Stimulated activated CD8-positive, alpha-beta memory T cell treated with anti-CD3 and anti-CD28 coated beads, Interleukin-4, amount 100 ng/mL, for 24 hours (primary cell): ENCODE measurements at regions not wholly inside any gene's neighbourhood (a gene's known extent, or its start where the extent isn't known, plus 50 kb on each side); places are given as distances from the start of the nearest gene placed in this dataset.
"Not testable (repeated sequence)": the region's sequence is repeated elsewhere in the genome, so short reads cannot be mapped to it uniquely, and the experiment has no call there.

Experiments
- DNase-seq: peaks from one replicate; pipeline ENCODE4 v3.0.0-alpha.2; 2020; ENCODE audit warnings: low read depth

DNA sequence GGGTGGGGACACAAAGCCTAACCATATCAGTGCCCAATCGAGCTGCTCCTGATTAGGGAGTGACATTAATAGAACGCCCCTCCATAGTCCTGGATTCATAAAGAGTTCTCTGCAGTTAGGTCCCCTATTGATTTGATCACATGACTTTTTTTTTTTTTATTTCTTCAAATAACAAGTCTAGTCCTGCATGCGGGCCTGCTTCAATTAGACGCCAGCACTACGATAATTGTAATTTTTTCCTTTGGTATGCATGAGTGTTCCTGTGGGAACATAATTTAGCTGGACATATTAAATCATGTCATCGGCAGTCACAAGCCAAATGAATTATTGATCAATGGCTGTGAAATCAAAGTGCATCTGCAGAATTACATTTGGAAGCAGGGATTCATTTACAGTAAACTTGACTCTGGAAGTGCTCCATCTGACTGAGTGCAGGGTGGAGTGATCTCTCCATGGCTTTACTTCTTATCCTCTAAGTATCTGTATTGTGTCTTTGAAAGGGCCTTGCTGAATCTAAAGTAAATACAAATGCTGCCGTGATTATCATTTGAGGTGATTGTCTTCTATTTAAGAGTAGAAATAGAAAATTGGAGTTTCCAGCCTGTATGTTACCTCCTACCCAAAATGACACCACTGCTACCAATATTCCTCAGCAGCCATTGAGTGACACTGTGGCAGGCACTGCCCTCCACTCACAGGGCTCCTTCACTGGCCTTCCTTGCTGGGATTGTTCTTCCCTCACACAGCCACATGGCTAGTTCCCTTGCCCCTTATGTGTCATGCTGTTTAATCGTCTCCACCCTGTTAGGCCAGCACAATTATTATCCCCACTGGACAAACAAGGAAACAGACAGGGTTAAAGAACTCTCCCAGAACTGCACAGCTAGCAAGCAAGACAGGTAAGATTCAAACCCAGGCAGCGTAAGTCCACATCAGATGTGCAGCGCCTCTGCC, 337.4 kb upstream of the ID2 start:
- no peak for DNase-seq

DNA sequence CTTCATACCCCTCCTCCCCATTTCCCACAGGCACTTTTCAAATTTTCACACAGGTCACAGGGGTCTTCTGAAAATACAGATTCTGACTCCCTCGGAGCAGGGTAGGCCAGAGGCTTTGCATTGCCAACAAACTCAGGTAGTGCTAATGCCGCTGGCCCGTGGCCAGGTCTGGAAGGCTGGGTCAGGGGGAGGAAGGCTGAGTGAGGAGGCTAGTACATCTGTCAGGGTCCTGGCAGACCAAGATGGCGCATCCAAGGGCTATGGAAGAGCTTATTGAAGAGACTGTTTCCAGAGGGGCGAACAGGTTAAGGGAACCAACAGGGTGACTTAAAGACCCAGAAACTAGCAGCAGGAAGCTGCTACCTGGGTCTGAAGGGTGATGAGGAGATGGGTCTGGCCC, 336.7 kb upstream of the ID2 start:
- no peak for DNase-seq

DNA sequence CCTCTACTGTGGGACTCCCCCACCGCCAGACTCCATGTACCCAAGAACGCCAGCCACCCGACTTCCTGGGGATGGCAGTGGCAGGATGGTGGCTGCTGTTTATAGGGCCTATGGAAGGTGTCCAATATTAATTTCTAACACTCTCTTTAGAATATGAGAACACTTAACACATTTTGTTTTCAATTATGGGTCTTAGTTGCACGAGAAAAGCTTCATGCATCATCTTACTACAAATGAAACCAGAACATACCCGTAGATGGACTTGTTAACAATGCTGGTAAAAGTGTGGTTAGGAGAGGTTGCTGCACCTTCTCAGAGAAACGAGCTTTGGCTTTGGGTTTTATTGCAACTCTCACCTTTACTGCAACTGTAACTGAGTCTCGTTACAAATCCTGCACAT, 335.6 kb upstream of the ID2 start:
- DNase-seq, result no peak

DNA sequence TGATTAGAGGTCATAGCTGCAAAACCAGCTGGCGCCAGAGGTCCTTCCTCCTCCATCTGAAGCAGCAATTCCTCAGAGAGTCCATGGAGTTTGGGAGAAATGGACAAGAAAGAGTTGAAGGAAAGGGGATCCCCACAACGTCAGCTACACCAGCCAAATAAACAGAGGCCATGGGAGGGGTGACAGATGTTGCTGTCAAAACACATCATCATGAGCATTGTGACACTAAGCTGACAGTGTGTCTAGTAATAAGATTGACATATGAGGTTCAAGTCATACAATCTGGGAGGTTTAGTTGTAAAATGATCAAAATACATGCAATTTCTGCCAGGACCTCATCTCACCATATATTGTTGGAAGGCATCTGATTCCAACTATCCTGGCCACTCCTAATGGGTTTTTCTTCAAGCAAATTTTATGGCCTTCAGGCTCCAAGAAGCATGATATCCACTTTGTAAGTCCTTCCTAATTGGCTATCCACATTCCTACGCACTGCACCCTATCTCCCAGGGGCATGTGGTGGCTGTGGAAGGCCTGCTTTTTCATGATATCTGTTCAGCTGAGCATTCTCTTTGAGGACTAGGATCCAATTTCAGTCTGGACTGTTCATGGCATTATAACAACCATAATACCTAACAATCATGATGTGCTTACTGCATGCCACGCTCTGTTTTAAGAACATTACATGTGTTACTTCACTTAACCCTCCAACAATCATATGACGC, 335.0 kb upstream of the ID2 start:
- DNase-seq, result no peak

DNA sequence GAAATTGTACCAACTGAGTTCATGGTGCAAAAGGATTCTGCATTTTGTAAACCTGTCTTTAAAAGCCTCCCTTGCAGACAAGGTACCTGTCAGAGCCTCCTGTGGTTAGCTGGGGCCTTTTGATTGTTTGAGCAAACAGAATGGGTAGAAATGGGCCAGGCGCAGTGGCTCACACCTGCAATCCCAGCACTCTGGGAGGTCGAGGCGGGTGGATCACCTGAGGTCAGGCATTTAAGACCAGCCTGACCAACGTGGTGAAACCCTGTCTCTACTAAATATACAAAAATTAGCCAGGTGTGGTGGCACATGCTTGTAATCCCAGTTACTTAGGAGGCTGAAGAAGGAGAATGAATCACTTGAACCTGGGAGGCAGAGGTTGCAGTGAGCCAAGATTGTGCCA, 332.9 kb upstream of the ID2 start:
- DNase-seq, result not testable (repeated sequence)

DNA sequence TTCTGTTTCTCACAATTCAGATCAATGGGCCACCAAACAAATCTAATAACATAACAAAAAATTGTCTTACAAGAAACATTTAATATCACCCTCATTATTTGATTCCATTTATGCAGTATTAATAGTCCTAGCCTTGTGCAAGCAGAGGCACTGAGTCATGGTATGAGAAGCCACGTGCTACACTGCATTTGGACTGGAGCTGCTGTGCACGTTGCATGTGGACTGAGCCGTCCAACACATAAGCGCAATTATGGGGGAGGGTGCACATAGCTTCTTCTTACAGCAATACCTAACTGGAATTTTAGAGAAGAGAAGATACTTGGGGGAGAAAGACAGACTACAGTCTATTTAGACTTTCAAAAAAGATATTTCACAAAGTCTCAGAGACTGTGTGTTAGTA, 329.6 kb upstream of the ID2 start:
- no peak for DNase-seq

DNA sequence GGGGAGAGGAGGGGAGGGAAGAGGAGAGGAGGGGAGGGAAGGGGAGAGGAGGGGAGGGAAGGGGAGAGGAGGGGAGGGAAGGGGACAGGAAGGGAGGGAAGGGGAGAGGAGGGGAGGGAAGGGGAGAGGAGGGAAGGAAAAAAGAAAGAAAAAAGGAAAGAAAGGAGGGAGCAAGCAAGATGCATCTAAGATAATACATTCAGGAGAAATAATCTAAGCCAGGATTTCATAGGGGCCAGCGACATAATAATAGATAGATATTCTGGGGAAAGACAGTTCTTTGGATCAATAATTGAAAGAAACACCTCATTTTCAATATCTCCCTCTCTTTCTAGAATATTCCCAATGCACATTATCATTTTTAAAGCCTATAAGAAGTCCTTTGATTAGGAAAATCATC, 328.9 kb upstream of the ID2 start:
- DNase-seq, result no peak

DNA sequence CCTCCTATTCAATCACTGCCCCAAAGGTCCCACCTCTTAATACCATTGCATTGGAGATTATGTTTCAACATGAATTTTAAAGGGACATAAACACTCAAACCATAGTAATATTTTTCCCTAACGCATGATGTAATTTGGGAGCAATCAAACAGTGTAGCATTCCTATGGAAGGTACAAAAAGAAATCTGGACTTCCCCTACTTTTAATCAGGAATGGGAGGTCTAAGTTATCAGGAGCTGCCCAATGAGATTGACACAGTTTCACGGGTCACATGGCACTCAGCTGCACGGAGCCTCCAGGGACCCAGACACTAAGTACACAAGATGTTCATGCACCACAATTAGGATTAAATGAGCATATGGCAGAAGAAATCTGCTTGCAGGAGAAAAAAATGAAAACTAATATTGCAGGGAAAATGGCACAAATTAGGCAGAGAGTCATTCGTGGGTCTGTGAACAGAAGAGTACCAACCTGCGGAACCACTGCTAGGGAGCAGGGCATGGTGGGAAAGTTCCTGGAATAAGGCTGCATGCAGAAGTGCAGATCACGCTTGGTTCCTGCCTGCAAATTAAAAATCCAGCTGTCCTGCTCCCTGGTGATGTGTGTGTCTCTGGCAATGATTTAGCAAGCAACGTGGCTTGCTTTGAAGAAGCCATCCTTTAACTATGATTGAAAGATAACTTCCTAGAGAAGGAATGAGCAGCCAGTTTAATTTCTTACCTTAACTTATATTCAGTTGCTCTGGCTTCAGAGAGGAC, 326.6 kb upstream of the ID2 start:
- no peak for DNase-seq

DNA sequence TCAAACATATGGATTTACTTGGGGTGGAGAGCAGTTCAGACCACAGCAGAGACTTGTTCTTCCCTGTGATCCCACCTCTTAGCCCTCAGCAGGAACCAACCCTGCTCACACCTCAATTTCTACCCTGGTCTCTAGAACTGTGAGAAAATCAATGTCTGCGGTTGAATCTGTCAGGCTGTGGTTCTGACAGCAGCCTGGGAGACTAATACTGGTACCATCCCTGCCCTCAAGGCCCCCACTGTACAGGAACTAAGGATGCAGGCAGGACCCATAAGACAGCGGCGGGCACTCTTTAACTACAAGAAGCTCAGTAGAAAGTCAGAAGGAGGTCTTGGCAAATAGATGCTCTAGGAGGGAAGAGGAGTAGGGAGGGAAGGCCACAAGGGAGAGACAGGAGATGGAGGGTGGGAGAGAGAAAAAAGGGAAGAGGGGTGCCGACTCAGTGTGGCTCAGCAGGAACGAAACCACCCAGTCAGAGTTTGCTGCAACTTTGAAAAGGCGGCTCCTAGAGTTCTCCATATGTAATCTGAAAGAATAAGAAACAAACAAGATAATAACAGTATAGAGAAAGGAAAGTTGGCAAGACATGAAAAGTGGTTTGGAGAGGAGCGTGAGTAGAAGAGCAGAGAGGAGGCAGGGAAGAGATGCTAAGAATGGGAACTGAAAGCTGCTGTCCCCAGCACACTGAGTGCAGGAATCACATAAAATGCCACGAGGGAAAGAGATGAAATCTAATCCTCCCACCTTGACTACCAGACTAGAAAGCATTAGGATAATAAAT, 323.9 kb upstream of the ID2 start:
- DNase-seq, result no peak

DNA sequence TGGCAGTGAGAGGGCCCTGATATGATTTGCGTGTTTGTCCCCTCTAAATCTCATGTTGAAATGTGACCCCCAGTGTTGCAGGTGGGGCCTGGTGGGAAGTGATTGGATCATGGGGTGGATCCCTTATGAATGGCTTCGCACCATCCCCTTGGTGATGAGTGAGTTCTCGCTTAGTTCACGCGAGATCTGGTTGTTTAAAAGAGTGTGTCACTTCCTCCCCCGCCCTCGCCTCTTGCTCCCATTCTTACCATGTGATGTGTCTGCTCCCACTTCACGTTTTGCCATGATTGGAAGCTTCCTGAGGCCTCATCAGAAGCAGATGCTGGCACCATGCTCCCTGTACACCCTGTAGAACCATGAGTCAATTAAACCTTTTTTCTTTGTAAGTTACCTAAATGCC, 319.9 kb upstream of the ID2 start:
- DNase-seq, result no peak

DNA sequence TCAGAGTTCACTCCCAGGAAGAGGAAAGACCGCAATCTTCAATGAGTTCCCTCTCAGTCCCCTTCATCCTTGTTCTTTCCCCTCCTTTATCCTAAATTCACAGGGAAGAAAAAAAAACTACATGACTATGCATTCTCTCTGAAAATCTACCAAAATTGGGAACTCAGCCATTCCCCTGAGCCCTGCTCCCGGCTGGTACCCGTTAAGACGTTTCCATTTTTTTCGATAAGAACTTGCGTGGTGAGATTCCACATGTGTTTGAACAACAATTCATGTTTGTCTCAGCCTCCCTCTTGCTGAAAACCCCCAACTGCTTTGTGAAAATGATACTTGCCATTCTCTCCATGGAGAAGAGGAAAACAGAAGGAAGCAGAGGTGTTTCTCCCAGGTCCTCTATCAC, 318.7 kb upstream of the ID2 start:
- DNase-seq, result no peak

DNA sequence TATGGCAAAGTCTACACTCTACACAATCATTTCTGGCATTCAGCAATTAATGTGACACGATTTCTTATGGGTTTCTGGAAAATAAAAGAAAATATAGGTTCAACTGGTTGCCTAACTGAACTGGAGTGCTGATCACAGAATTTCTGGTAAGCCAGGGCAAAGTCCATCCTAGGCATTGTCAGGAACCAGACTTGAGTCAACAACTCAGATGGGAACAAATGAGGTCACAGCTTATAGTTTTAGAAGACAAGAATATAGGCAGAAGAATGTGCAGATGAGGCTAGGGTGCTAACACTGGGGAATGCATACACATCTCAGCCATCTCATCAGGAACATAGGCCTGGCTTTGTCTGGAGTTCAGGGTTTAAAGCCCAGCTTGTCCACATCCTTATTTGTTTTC, 317.2 kb upstream of the ID2 start:
- DNase-seq, result no peak

DNA sequence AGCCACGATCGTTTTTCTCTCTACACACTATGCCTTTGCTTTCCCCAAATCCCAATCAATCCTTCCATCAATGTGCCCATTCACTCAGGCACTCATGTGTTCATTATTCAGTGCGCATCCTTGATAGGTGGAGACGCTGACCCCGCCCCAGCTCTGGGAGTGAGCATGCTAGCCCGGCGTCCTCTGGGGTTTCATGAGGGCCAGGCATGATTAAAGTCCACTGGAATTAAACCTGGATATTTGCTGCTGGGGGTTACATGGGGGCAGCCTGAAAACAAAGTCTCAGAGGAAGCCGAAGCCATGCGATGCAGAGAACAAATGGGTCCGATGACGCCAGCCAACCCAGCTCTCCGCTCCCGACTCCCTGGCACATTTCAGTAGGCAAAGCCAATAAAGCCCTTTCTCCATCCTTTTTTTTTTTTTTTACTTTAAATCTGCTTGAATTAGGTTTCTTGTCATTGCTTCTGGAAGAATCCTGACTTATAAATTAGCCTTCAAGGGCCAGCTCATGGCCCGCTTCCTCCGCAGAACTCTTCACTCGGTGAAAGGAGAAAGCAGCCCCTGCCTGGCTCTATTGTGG, 316.4 kb upstream of the ID2 start:
- no peak for DNase-seq

DNA sequence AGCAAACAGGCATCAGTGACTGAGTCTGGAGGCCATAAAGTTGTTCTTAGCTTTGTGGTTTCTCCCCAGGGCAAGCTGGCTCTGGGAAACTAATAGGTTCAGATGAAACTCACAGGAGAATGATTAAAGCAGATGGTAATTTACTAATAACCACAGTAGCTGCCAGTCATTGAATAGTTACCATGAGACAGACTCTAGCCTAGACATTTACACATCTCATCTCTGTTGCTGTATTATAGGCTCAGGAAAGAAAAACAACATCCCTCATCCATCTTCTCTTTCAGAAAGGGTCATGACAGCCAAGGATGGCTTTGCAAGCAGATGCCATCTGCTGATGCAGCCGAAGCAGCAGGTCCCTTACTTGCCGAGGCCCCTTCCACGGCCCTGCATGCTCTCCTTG, 314.0 kb upstream of the ID2 start:
- DNase-seq, result no peak

DNA sequence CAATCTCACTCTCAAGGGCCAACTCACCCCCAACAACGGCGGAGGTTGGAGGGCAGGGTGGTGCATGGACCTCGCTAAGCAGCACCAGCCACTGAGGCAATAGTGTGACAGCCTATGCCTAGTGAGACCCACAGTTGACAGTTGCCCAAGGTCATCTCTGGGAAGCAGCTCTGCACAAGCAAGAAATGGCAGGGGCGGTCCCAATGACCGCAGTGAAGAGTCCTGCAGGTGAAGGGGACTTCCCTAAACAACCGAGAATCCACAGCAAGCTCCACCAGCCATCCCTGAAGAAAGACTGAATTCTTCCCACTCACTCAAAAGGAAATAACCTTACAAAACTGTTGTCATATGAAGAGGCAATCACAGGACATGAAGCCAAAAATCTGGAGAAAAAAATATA, 313.4 kb upstream of the ID2 start:
- DNase-seq, result no peak

DNA sequence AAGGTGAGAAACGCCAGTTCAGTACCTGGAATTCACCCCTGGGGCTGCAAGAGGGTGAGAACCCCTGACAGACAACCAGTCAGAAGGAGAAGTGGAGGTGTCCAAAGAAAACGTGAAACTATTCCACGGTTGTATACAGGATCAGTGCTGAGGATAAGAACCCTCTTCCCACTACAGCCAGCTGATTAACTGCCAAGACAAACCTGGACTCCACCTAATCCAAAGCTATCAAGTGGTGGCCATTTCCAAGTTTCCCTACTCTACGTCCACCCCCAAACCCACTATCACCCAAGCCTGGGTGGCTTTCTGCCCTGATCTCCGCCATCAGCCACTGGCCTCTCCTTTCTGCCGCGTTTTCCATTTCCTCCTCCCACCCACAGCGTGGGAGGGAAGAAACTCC, 312.3 kb upstream of the ID2 start:
- no peak for DNase-seq

DNA sequence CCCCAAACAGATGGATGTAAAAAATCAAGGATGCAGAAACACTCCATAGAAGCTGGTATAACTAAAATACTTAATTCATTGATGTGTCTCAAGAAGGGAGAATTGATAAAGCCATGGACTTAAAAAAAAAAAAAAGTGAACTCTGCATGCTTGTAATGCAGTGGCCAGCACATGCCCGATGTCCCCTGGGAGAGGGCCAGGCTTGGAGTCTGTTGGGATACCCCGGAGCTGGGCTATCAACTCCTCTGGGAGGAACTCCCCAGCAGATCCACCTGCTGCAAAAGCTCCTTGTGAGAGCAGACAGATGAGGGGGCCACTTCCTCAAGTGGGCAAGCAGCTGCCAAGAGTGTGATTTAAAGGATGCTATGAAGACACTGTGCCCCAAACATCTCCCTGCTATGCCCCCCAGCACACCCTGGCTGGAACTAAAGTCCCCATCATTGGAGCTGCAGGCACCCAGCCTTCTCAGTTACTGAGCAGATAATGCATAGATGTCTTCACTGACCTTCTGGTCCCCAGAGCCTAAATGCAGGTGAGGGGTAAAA, 311.5 kb upstream of the ID2 start:
- DNase-seq, result no peak

DNA sequence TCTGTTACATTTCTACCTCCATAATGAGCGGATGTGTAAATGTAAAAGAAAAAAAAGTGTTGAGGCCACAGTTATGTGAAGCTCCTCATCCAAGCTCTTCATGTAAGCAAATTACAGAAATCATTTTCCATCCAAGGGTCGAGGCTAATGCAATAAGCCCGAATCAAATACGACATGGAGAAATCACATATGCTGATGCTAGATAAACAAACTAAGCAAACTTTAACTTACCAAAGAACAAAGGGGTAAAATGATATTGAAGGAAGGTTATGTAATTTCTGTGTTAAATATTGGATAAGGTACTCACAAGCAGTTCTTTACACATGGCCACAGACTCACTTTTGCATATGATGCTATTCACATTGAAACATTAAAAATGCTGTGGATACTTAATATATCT, 310.2 kb upstream of the ID2 start:
- no peak for DNase-seq

DNA sequence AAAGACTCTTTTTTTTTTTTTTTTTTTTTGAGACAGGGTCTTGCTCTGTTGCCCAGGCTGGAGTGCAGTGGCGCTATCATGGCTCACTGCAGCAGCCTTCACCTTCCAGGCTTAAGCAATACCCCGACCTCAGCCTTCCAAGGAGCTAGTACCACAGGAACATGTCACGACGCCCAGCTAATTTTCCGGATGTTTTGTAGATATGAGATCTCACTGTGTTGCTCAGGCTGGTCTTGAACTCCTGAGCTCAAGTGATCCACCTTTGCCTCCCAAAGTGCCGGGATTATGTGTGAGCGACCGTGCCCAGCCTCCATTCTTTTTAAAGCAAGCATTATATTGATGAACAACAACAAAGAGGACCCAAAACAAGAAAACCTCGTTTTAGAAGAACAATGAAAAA, 307.1 kb upstream of the ID2 start:
- no peak for DNase-seq

DNA sequence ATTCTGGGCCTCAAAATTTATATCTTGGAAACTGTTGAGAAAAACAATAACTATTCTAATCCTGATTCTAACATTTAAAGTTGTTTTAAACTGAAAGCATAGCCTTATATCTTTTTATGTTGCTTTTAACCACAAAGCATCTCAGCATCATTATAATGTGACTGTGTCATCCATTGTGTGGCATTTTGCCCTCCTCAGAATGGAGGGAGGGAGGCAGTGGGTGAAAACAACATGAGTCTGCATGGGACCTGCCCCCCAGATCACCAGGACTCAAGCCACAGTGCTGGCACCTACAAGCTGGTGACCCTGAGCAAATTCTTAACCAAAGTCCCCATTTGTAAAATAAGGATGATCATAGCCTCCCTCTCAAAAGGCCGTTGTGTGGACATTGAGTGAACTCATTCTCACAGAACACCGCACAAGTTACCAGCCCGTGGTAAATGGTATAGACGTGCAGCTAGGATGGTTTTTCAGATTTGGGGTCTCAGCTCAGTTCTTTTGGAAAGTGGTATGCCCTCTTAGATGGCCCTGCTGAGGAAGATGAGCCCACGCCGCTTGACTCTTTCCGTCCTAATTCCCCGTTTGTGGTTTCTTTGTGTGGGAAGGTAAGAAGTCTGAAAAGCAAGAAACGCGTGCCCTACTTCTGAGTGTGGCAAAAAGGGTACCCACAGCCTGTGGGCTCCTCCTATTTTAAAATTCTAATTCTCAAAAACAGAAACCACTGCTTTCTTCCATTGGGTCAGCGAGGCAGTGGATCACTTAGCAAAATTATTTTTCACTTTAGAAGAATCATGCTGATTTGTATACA, 305.0 kb upstream of the ID2 start:
- no peak for DNase-seq
